Activated gamma-delta T cell treated with anti-CD3 and anti-CD28 coated beads, Interleukin-2, amount 50 U/mL, for 16 hours (primary cell): ENCODE measurements at regions not wholly inside any gene's neighbourhood (a gene's known extent, or its start where the extent isn't known, plus 50 kb on each side); places are given as distances from the start of the nearest gene placed in this dataset.

Source experiments
- DNase-seq: peaks from one replicate; pipeline ENCODE4 v3.0.0-alpha.2; 2020; ENCODE audit warnings: low read depth

GRCh38 chr13:26831336-26831908 is 70.8 kb upstream of the GPR12 start:
- no peak for DNase-seq

- DNase-seq: no peak
These were observed 69.1 kb upstream of the GPR12 start for GRCh38 chr13:26829716-26830115.

- no peak for DNase-seq
These were observed 64.0 kb upstream of the GPR12 start for GRCh38 chr13:26824581-26824980.

- no peak for DNase-seq
These were observed 61.6 kb upstream of the GPR12 start for GRCh38 chr13:26822146-26822545.

- DNase-seq: no peak
These were observed 61.1 kb upstream of the GPR12 start for GRCh38 chr13:26821672-26822071.

GRCh38 chr13:26820871-26821270 is 60.3 kb upstream of the GPR12 start:
- no peak for DNase-seq

- DNase-seq: no peak
These were observed 58.5 kb upstream of the GPR12 start for GRCh38 chr13:26819046-26819445.

GRCh38 chr13:26816881-26817280 is 56.3 kb upstream of the GPR12 start:
- DNase-seq: no peak

GRCh38 chr13:26813980-26814348 is 53.4 kb upstream of the GPR12 start:
- no peak for DNase-seq

- DNase-seq: no peak
These were observed 52.9 kb upstream of the GPR12 start for GRCh38 chr13:26813321-26813979.

GRCh38 chr13:26811581-26811980 is 51.0 kb upstream of the GPR12 start:
- no peak for DNase-seq
